ENCODE measurements at regions not wholly inside any gene's neighbourhood (a gene's known extent, or its start where the extent isn't known, plus 50 kb on each side); places are given as distances from the start of the nearest gene placed in this dataset.

- FAIRE-seq = no peak
- no peak overlapping the region for H2AFZ ChIP-seq (ENCODE audit: low read depth, low read length)
- TF ChIP-seq EZH2 (IDR thresholded peaks at IDR 0.05; ENCODE audit: insufficient read depth, low read length) (no peak), CTCF (IDR thresholded peaks at IDR 0.05; ENCODE audit: insufficient read depth, low read depth, low read length) (no peak)
- H3K4me2 ChIP-seq (ENCODE audit: low read length) = no peak overlapping the region
- H3K27me3 ChIP-seq (ENCODE audit: insufficient read depth, low read length) = no peaks in the 10 kb centered on the region
- H3K9me3 Mint-ChIP-seq (ENCODE audit: unreplicated experiment) = no peaks in the 10 kb centered on the region
- H3K27ac Mint-ChIP-seq (ENCODE audit: unreplicated experiment) = no peak overlapping the region
- H3K4me3 Mint-ChIP-seq (ENCODE audit: unreplicated experiment) = no peak overlapping the region
- no peaks in the 10 kb centered on the region for H3K36me3 ChIP-seq (ENCODE audit: insufficient read depth, low read length)
- H3K9me3 ChIP-seq (ENCODE audit: insufficient read depth, low read depth, low read length) = no peaks in the 10 kb centered on the region
- peaks cover 12% of the 10 kb centered on the region for H3K27me3 Mint-ChIP-seq (ENCODE audit: low read depth, unreplicated experiment)
- no peaks in the 10 kb centered on the region for H3K79me2 ChIP-seq (ENCODE audit: insufficient read depth, low read length)
- DNase-seq (ENCODE audit: low read depth) = no peak
- H3K4me3 ChIP-seq (ENCODE audit: insufficient read depth, low read depth, low read length) = no peak overlapping the region
- no peak overlapping the region for H3K9ac ChIP-seq (ENCODE audit: low read length)
- peaks cover 19% of the 10 kb centered on the region for H3K4me1 ChIP-seq (ENCODE audit: insufficient read depth, low read length)
- peaks cover 6% of the 10 kb centered on the region for H3K4me1 Mint-ChIP-seq (ENCODE audit: low read depth, unreplicated experiment)
- no peaks in the 10 kb centered on the region for H3K36me3 Mint-ChIP-seq (ENCODE audit: low read depth, unreplicated experiment)
- H4K20me1 ChIP-seq (ENCODE audit: insufficient read depth, low read length) = no peaks in the 10 kb centered on the region
- no peak overlapping the region for H3K27ac ChIP-seq (ENCODE audit: low read depth, low read length)
Measured at GRCh38 chr20:17810847-17811627, 111.3 kb downstream of the BANF2 start.

- Histone ChIP-seq H3K36me3 (ENCODE audit: insufficient read depth, low read length) (no peaks in the 10 kb centered on the region), H3K9me3 (ENCODE audit: insufficient read depth, low read depth, low read length) (no peaks in the 10 kb centered on the region), H3K27ac (ENCODE audit: low read depth, low read length) (no peak overlapping the region), H2AFZ (ENCODE audit: low read depth, low read length) (no peak overlapping the region), H3K9ac (ENCODE audit: low read length) (no peak overlapping the region), H4K20me1 (ENCODE audit: insufficient read depth, low read length) (no peaks in the 10 kb centered on the region), H3K4me2 (ENCODE audit: low read length) (no peak overlapping the region), H3K27me3 (ENCODE audit: insufficient read depth, low read length) (no peaks in the 10 kb centered on the region), H3K4me1 (ENCODE audit: insufficient read depth, low read length) (peaks cover 19% of the 10 kb centered on the region), H3K4me3 (ENCODE audit: insufficient read depth, low read depth, low read length) (no peak overlapping the region), H3K79me2 (ENCODE audit: insufficient read depth, low read length) (no peaks in the 10 kb centered on the region)
- Mint-ChIP-seq H3K36me3 (ENCODE audit: low read depth, unreplicated experiment) (no peaks in the 10 kb centered on the region), H3K27me3 (ENCODE audit: low read depth, unreplicated experiment) (peaks cover 9% of the 10 kb centered on the region), H3K4me3 (ENCODE audit: unreplicated experiment) (no peak overlapping the region), H3K27ac (ENCODE audit: unreplicated experiment) (no peak overlapping the region), H3K9me3 (ENCODE audit: unreplicated experiment) (peaks cover 1% of the 10 kb centered on the region), H3K4me1 (ENCODE audit: low read depth, unreplicated experiment) (peaks cover 6% of the 10 kb centered on the region)
- DNase-seq (ENCODE audit: low read depth) (no peak), FAIRE-seq (no peak)
- TF ChIP-seq EZH2 (IDR thresholded peaks at IDR 0.05; ENCODE audit: insufficient read depth, low read length) = no peak
- TF ChIP-seq CTCF (IDR thresholded peaks at IDR 0.05; ENCODE audit: insufficient read depth, low read depth, low read length) = no peak
Measured at GRCh38 chr20:17810062-17810631, 110.4 kb downstream of the BANF2 start.
